ENCODE measurements at regions not wholly inside any gene's neighbourhood (a gene's known extent, or its start where the extent isn't known, plus 50 kb on each side); places are given as distances from the start of the nearest gene placed in this dataset.

DNA sequence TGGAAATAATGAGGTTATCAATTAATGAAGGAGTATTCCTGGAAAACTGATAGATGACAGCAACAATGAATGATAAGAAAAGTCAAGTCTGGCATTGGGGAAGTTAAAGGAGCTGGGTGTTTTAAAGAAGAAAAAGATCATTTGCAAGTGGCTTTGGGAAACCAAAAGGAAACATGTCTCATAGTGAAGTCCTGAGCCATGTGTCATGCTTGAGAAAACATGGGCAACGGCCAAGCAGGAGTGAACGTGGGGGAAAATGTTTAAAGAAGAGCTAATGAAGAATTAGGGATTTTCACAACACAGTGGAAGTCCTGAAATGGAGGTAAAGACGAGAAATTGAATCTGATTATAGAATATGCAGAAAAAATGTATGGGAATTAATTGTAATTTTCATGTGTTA lies 1383.2 kb upstream of the CELF2 start:
- BruUV-seq (replicated peaks), result no TSS peak
- no peaks in the 10 kb centered on the region for H3K36me3 ChIP-seq (ENCODE audit: control insufficient read depth, insufficient read depth, low read length)
- TF ChIP-seq, protein P1, sequence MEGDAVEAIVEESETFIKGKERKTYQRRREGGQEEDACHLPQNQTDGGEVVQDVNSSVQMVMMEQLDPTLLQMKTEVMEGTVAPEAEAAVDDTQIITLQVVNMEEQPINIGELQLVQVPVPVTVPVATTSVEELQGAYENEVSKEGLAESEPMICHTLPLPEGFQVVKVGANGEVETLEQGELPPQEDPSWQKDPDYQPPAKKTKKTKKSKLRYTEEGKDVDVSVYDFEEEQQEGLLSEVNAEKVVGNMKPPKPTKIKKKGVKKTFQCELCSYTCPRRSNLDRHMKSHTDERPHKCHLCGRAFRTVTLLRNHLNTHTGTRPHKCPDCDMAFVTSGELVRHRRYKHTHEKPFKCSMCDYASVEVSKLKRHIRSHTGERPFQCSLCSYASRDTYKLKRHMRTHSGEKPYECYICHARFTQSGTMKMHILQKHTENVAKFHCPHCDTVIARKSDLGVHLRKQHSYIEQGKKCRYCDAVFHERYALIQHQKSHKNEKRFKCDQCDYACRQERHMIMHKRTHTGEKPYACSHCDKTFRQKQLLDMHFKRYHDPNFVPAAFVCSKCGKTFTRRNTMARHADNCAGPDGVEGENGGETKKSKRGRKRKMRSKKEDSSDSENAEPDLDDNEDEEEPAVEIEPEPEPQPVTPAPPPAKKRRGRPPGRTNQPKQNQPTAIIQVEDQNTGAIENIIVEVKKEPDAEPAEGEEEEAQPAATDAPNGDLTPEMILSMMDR (IDR thresholded peaks at IDR 0.05; ENCODE audit: insufficient read depth in 1 of 2, low read depth in 1 of 2, low read length in 1 of 2, severe bottlenecking in 1 of 2, unreplicated experiment in 1 of 2), result no peak
- no peaks in the 10 kb centered on the region for H3K4me1 ChIP-seq
- H3K9me3 ChIP-seq, result no peaks in the 10 kb centered on the region
- no peaks in the 10 kb centered on the region for H3K36me3 Mint-ChIP-seq (ENCODE audit: insufficient read depth, unreplicated experiment)
- no peak for DNase-seq
- no peaks in the 10 kb centered on the region for H3K4me1 Mint-ChIP-seq (ENCODE audit: low read depth, unreplicated experiment)
- intact Hi-C loops (cut with micrococcal nuclease; ENCODE audit: unreplicated experiment), result no loop called here
- H3K27me3 Mint-ChIP-seq (ENCODE audit: insufficient read depth, unreplicated experiment), result no peaks in the 10 kb centered on the region
- no peak overlapping the region for H3K4me3 Mint-ChIP-seq (ENCODE audit: unreplicated experiment)
- no peaks in the 10 kb centered on the region for H3K9me3 Mint-ChIP-seq (ENCODE audit: unreplicated experiment)
- H3K27me3 ChIP-seq (replicated peaks; ENCODE audit: control insufficient read depth, insufficient read depth, low read length), result no peaks in the 10 kb centered on the region
- CTCF ChIA-PET, result no interaction called here
- H3K4me3 ChIP-seq (ENCODE audit: low read depth, low read length), result no peak overlapping the region
- POLR2A ChIA-PET, result no interaction called here
- H3K27ac Mint-ChIP-seq (ENCODE audit: unreplicated experiment), result no peak overlapping the region

DNA sequence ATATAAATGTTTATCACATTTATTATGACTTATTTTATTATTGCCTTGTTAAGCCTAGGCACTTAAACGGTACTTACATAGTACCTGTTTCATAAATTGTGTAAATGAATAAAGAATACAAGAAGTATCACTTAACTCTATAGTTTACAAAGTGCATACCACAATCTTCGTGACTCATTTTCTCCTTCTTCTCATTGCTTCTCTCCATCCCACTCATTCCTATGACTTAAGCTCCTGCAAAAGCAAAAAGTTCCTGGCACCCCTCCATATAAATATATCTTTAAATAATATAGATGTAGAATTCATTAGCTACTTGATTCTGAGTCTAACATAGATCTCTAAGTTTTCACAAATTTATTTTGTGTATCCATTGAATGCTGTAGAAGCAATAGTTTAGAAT lies 1382.0 kb upstream of the CELF2 start:
- TF ChIP-seq, protein P1 (IDR thresholded peaks at IDR 0.05; ENCODE audit: insufficient read depth in 1 of 2, low read depth in 1 of 2, low read length in 1 of 2, severe bottlenecking in 1 of 2, unreplicated experiment in 1 of 2), result no peak
- intact Hi-C loops (cut with micrococcal nuclease; ENCODE audit: unreplicated experiment), result no loop called here
- H3K27me3 Mint-ChIP-seq (ENCODE audit: insufficient read depth, unreplicated experiment), result no peaks in the 10 kb centered on the region
- H3K27me3 ChIP-seq (replicated peaks; ENCODE audit: control insufficient read depth, insufficient read depth, low read length), result no peaks in the 10 kb centered on the region
- H3K4me3 ChIP-seq (ENCODE audit: low read depth, low read length), result no peak overlapping the region
- H3K9me3 Mint-ChIP-seq (ENCODE audit: unreplicated experiment), result no peaks in the 10 kb centered on the region
- no TSS peak for BruUV-seq (replicated peaks)
- H3K36me3 ChIP-seq (ENCODE audit: control insufficient read depth, insufficient read depth, low read length), result no peaks in the 10 kb centered on the region
- H3K36me3 Mint-ChIP-seq (ENCODE audit: insufficient read depth, unreplicated experiment), result no peaks in the 10 kb centered on the region
- POLR2A ChIA-PET, result no interaction called here
- CTCF ChIA-PET, result no interaction called here
- no peaks in the 10 kb centered on the region for H3K4me1 ChIP-seq
- no peaks in the 10 kb centered on the region for H3K9me3 ChIP-seq
- H3K27ac Mint-ChIP-seq (ENCODE audit: unreplicated experiment), result no peak overlapping the region
- no peak overlapping the region for H3K4me3 Mint-ChIP-seq (ENCODE audit: unreplicated experiment)
- DNase-seq, result no peak
- H3K4me1 Mint-ChIP-seq (ENCODE audit: low read depth, unreplicated experiment), result no peaks in the 10 kb centered on the region

DNA sequence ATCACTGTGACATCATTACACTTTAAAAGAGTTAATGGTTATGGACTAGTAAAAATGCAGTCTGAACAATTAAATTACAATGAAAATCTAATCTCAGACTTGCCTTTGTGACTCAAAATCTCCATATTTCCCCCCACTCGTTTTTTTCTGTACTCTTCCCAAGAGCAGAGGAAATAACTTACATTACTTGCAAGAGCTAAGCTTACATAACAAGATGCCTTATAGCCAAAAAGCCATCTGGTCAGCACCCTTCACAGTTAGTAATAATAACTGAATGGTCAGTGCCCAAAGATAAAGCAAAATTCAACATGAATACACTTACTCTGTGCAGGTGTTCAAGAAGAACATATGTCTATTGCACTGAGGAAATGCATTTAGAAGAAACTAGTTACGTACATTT lies 1381.5 kb upstream of the CELF2 start:
- no peak overlapping the region for H3K27ac Mint-ChIP-seq (ENCODE audit: unreplicated experiment)
- Histone ChIP-seq H3K9me3 (no peaks in the 10 kb centered on the region), H3K4me1 (no peaks in the 10 kb centered on the region), H3K27me3 (replicated peaks; ENCODE audit: control insufficient read depth, insufficient read depth, low read length) (no peaks in the 10 kb centered on the region), H3K4me3 (ENCODE audit: low read depth, low read length) (no peak overlapping the region), H3K36me3 (ENCODE audit: control insufficient read depth, insufficient read depth, low read length) (no peaks in the 10 kb centered on the region)
- no peaks in the 10 kb centered on the region for H3K36me3 Mint-ChIP-seq (ENCODE audit: insufficient read depth, unreplicated experiment)
- no peaks in the 10 kb centered on the region for H3K9me3 Mint-ChIP-seq (ENCODE audit: unreplicated experiment)
- POLR2A ChIA-PET, result no interaction called here
- TF ChIP-seq, protein P1 (IDR thresholded peaks at IDR 0.05; ENCODE audit: insufficient read depth in 1 of 2, low read depth in 1 of 2, low read length in 1 of 2, severe bottlenecking in 1 of 2, unreplicated experiment in 1 of 2), result no peak
- no peak for DNase-seq
- H3K4me1 Mint-ChIP-seq (ENCODE audit: low read depth, unreplicated experiment), result no peaks in the 10 kb centered on the region
- BruUV-seq (replicated peaks), result no TSS peak
- no peak overlapping the region for H3K4me3 Mint-ChIP-seq (ENCODE audit: unreplicated experiment)
- H3K27me3 Mint-ChIP-seq (ENCODE audit: insufficient read depth, unreplicated experiment), result no peaks in the 10 kb centered on the region
- intact Hi-C loops (cut with micrococcal nuclease; ENCODE audit: unreplicated experiment), result no loop called here
- CTCF ChIA-PET, result no interaction called here
